Right atrium auricular region (tissue), 2 donors: ENCODE measurements at regions not wholly inside any gene's neighbourhood (a gene's known extent, or its start where the extent isn't known, plus 50 kb on each side); places are given as distances from the start of the nearest gene placed in this dataset.
"Not testable (repeated sequence)": the region's sequence is repeated elsewhere in the genome, so short reads cannot be mapped to it uniquely, and the experiment has no call there.

Experiments used
- DNase-seq: peaks from one replicate; pipeline ENCODE4 v3.0.0-alpha.2; 2019; ENCODE audit warnings: low spot score
- H3K27ac ChIP-seq, 2 donors: fragments of 200-600 bp; sonication (generic); 1 replicate in 1 of 2; 2 replicates in 1 of 2; pipeline ENCODE4 v1.5.1; 2016 to 2019
- H3K27me3 ChIP-seq, 2 donors: fragments of 200-600 bp; sonication (generic); one replicate each; pipeline versions ENCODE4 v1.5.1 to v1.6.0; 2017 to 2019
- H3K36me3 ChIP-seq: fragments of 200-600 bp; sonication (generic); one replicate; pipeline ENCODE4 v1.5.1; 2016
- H3K4me1 ChIP-seq, 2 donors: fragments of 200-600 bp; sonication (generic); one replicate each; pipeline versions ENCODE4 v1.5.1 to v1.6.0; 2017 to 2019
- H3K4me3 ChIP-seq, 2 donors: fragments of 200-600 bp; sonication (generic); 1 replicate in 1 of 2; 2 replicates in 1 of 2; pipeline ENCODE4 v1.5.1; 2017 to 2019; ENCODE audit warnings: mild to moderate bottlenecking in 1 of 2, moderate library complexity in 1 of 2
- H3K9me3 ChIP-seq, 2 donors: fragments of 200-600 bp; sonication (generic); one replicate each; pipeline ENCODE4 v1.5.1; 2019
- CTCF ChIP-seq, 2 donors: fragments of 200-600 bp; sonication (generic); IDR thresholded peaks; one replicate each; pipeline ENCODE4 v1.5.1; 2019; ENCODE audit warnings: antibody characterized with exemption in 2 of 2

- H3K4me3 ChIP-seq = no peak overlapping the region
- DNase-seq = no peak
- H3K27me3 ChIP-seq = no peaks in the 10 kb centered on the region
- TF ChIP-seq CTCF (IDR thresholded peaks at IDR 0.05) = no peak
- no peak overlapping the region for H3K27ac ChIP-seq
- H3K4me1 ChIP-seq = no peaks in the 10 kb centered on the region
- no peaks in the 10 kb centered on the region for H3K36me3 ChIP-seq
- H3K9me3 ChIP-seq = no peaks in the 10 kb centered on the region
Observed at GRCh38 chr18:30601541-30601940, 441.0 kb downstream of the DSC3 start.

- no peak for TF ChIP-seq CTCF (IDR thresholded peaks at IDR 0.05)
- Histone ChIP-seq H3K27ac (no peak overlapping the region), H3K9me3 (no peaks in the 10 kb centered on the region)
Observed at GRCh38 chr18:30597202-30597601, 445.3 kb downstream of the DSC3 start.

GRCh38 chr18:30596635-30597034 lies 445.9 kb downstream of the DSC3 start:
- Histone ChIP-seq H3K36me3 (no peaks in the 10 kb centered on the region), H3K9me3 (no peaks in the 10 kb centered on the region), H3K4me1 (no peaks in the 10 kb centered on the region), H3K27ac (no peak overlapping the region), H3K27me3 (no peaks in the 10 kb centered on the region), H3K4me3 (no peak overlapping the region)
- TF ChIP-seq CTCF (IDR thresholded peaks at IDR 0.05) = no peak
- no peak for DNase-seq

More at GRCh38 chr18:30597202-30597601, 445.3 kb downstream of the DSC3 start:
- H3K27me3 ChIP-seq = no peaks in the 10 kb centered on the region
- no peak for DNase-seq
- H3K4me3 ChIP-seq = no peak overlapping the region
- no peaks in the 10 kb centered on the region for H3K4me1 ChIP-seq
- no peaks in the 10 kb centered on the region for H3K36me3 ChIP-seq

- no peak overlapping the region for H3K4me3 ChIP-seq
- no peaks in the 10 kb centered on the region for H3K9me3 ChIP-seq
- no peaks in the 10 kb centered on the region for H3K27me3 ChIP-seq
- no peaks in the 10 kb centered on the region for H3K4me1 ChIP-seq
- H3K36me3 ChIP-seq = no peaks in the 10 kb centered on the region
- DNase-seq = no peak
- no peak overlapping the region for H3K27ac ChIP-seq
- TF ChIP-seq CTCF (IDR thresholded peaks at IDR 0.05) = no peak
Observed at GRCh38 chr18:30595942-30596341, 446.6 kb downstream of the DSC3 start.

GRCh38 chr18:30594911-30595310 lies 447.6 kb downstream of the DSC3 start:
- not testable (repeated sequence) for H3K27ac ChIP-seq, DNase-seq, H3K9me3 ChIP-seq, H3K4me3 ChIP-seq, H3K4me1 ChIP-seq, H3K27me3 ChIP-seq, H3K36me3 ChIP-seq

GRCh38 chr18:30591462-30591861 lies 451.1 kb downstream of the DSC3 start:
- DNase-seq = no peak
- Histone ChIP-seq H3K4me3 (no peak overlapping the region), H3K27ac (no peak overlapping the region), H3K27me3 (no peaks in the 10 kb centered on the region), H3K36me3 (no peaks in the 10 kb centered on the region), H3K9me3 (no peaks in the 10 kb centered on the region), H3K4me1 (no peaks in the 10 kb centered on the region)
- TF ChIP-seq CTCF (IDR thresholded peaks at IDR 0.05) = no peak
